ENCODE measurements at regions not wholly inside any gene's neighbourhood (a gene's known extent, or its start where the extent isn't known, plus 50 kb on each side); places are given as distances from the start of the nearest gene placed in this dataset.

GRCh38 chr3:154584974-154585373 lies 155.0 kb upstream of the GPR149 start:
- TF ChIP-seq POLR2A (IDR thresholded peaks at IDR 0.05), result no peak
- TF ChIP-seq POLR2AphosphoS5 (IDR thresholded peaks at IDR 0.05), result no peak
- no peak for TF ChIP-seq CTCF (IDR thresholded peaks at IDR 0.05)
- TF ChIP-seq EP300 (IDR thresholded peaks at IDR 0.05), result no peak

All from stomach (tissue), 4 donors.